Liver (tissue), 3 donors: ENCODE measurements at regions not wholly inside any gene's neighbourhood (a gene's known extent, or its start where the extent isn't known, plus 50 kb on each side); places are given as distances from the start of the nearest gene placed in this dataset.

ENCODE experiments used
- ATF3 ChIP-seq: IDR thresholded peaks from 2 replicates; pipeline ENCODE4 v1.6.1; 2016; ENCODE audit warnings: antibody characterized with exemption
- CTCF ChIP-seq: fragments of 150-350 bp; IDR thresholded peaks from 2 replicates; pipeline ENCODE4 v1.5.1; 2017; ENCODE audit warnings: improper control_type of control experiment, low read depth, low read length; ENCODE audit not compliant: missing input control
- EGR1 ChIP-seq, 2 donors: IDR thresholded peaks; 2 replicates each; pipeline ENCODE4 v1.6.1; 2016 to 2018; ENCODE audit warnings: antibody characterized with exemption in 2 of 2, low read depth in 2 of 2
- FOXA1 ChIP-seq: IDR thresholded peaks from 2 replicates; pipeline ENCODE4 v1.6.1; 2016; ENCODE audit warnings: antibody characterized with exemption
- GABPA ChIP-seq, 2 donors: IDR thresholded peaks in 1 of 2; conservative IDR thresholded peaks in 1 of 2; 2 replicates each; pipeline ENCODE4 v1.6.1; 2016; ENCODE audit warnings: antibody characterized with exemption in 2 of 2, mild to moderate bottlenecking in 1 of 2, moderate library complexity in 1 of 2
- JUND ChIP-seq, 2 donors: IDR thresholded peaks; 2 replicates each; pipeline ENCODE4 v1.6.1; 2016; ENCODE audit warnings: antibody characterized with exemption in 2 of 2
- MAX ChIP-seq: IDR thresholded peaks from 2 replicates; pipeline ENCODE4 v1.6.1; 2016; ENCODE audit warnings: antibody characterized with exemption
- NR2F2 ChIP-seq: IDR thresholded peaks from 2 replicates; pipeline ENCODE4 v1.6.1; 2016; ENCODE audit warnings: antibody characterized with exemption
- RAD21 ChIP-seq, 2 donors: IDR thresholded peaks; 2 replicates each; pipeline ENCODE4 v1.6.1; 2016; ENCODE audit warnings: antibody characterized with exemption in 2 of 2, mild to moderate bottlenecking in 2 of 2
- REST ChIP-seq: IDR thresholded peaks from 2 replicates; pipeline ENCODE4 v1.6.1; 2016; ENCODE audit warnings: antibody characterized with exemption, mild to moderate bottlenecking
- SP1 ChIP-seq: IDR thresholded peaks from 2 replicates; pipeline ENCODE4 v1.6.1; 2018; ENCODE audit warnings: antibody characterized with exemption, mild to moderate bottlenecking
- TAF1 ChIP-seq: conservative IDR thresholded peaks from 2 replicates; pipeline ENCODE4 v1.6.1; 2016; ENCODE audit warnings: antibody characterized with exemption, mild to moderate bottlenecking
- YY1 ChIP-seq: IDR thresholded peaks from 2 replicates; pipeline ENCODE4 v1.6.1; 2016; ENCODE audit warnings: antibody characterized with exemption, mild to moderate bottlenecking
- ZBTB33 ChIP-seq: IDR thresholded peaks from 2 replicates; pipeline ENCODE4 v1.6.1; 2016; ENCODE audit warnings: antibody characterized with exemption
- donor health status: healthy.
- donor health status: healthy.

- no peak for TF ChIP-seq FOXA1
- no peak for TF ChIP-seq CTCF
- no peak for TF ChIP-seq GABPA (IDR thresholded peaks at IDR 0.05 in 1 of 2, conservative IDR thresholded peaks at IDR 0.05 in 1 of 2)
- TF ChIP-seq MAX: no peak
- TF ChIP-seq REST: no peak
- no peak for TF ChIP-seq YY1
- TF ChIP-seq NR2F2: no peak
- TF ChIP-seq SP1: no peak
- TF ChIP-seq JUND (IDR thresholded peaks at IDR 0.05): no peak
- TF ChIP-seq ZBTB33: no peak
- TF ChIP-seq EGR1 (IDR thresholded peaks at IDR 0.05; ENCODE audit: low read depth in 2 of 2): no peak
- no peak for TF ChIP-seq RAD21 (IDR thresholded peaks at IDR 0.05)
- TF ChIP-seq TAF1: no peak
- TF ChIP-seq ATF3: no peak
Measured at GRCh38 chrX:20668550-20668949, 401.8 kb upstream of the RPS6KA3 start.
